Nephron (organoid): ENCODE measurements at regions not wholly inside any gene's neighbourhood (a gene's known extent, or its start where the extent isn't known, plus 50 kb on each side); places are given as distances from the start of the nearest gene placed in this dataset.

Experiments used
- H3K27ac Mint-ChIP-seq, 3 experiments: 2 replicates each; pipeline ENCODE4 v1.8.0; 2020; ENCODE audit warnings: mixed read lengths in 3 of 3, mild to moderate bottlenecking in 2 of 3, moderate library complexity in 1 of 3
- H3K27me3 Mint-ChIP-seq: 2 replicates; pipeline ENCODE4 v1.8.0; 2021; ENCODE audit warnings: low read depth, mild to moderate bottlenecking, moderate library complexity, mixed read lengths
- H3K36me3 Mint-ChIP-seq: 2 replicates; pipeline ENCODE4 v1.8.0; 2020; ENCODE audit warnings: low read depth, mixed read lengths
- H3K4me1 Mint-ChIP-seq: 2 replicates; pipeline ENCODE4 v1.8.0; 2020; ENCODE audit warnings: mixed read lengths
- H3K4me3 Mint-ChIP-seq, 3 experiments: 2 replicates each; pipeline ENCODE4 v1.8.0; 2020; ENCODE audit warnings: mild to moderate bottlenecking in 3 of 3, mixed read lengths in 3 of 3, moderate library complexity in 2 of 3
- H3K9me3 Mint-ChIP-seq: 2 replicates; pipeline ENCODE4 v1.8.0; 2020; ENCODE audit warnings: mixed read lengths
- TF ChIP-seq, protein P1 (sequence below), 3 experiments: fragments of 200-600 bp; sonication (generic); IDR thresholded peaks; one replicate each; pipeline ENCODE4 v1.5.0; 2021; ENCODE audit warnings: antibody characterized with exemption in 3 of 3; ENCODE audit not compliant: unreplicated experiment in 3 of 3

DNA sequence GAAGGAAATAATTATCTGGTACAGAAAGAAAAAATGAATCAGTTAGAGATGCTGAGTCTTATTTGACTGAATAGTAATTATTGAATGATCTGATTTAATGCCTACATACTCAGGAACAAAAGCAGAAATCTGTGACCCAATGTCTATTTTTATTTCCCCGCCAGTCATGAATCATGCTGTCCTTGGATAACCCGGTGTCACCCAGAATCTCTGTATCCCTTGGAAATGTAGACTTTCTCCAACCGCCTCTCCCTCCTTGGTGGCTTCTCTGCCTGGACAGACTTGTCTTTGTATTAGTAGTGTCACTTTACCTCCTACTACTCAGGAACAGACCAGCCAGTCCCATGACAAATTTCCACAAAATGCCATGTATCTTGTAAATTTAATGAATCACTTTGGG is 173.3 kb upstream of the PDGFD start:
- Mint-ChIP-seq H3K36me3 (no peaks in the 10 kb centered on the region), H3K27ac (no peak overlapping the region), H3K27me3 (peaks cover 9% of the 10 kb centered on the region), H3K4me1 (no peaks in the 10 kb centered on the region), H3K4me3 (no peak overlapping the region), H3K9me3 (no peaks in the 10 kb centered on the region)
- TF ChIP-seq, protein P1, sequence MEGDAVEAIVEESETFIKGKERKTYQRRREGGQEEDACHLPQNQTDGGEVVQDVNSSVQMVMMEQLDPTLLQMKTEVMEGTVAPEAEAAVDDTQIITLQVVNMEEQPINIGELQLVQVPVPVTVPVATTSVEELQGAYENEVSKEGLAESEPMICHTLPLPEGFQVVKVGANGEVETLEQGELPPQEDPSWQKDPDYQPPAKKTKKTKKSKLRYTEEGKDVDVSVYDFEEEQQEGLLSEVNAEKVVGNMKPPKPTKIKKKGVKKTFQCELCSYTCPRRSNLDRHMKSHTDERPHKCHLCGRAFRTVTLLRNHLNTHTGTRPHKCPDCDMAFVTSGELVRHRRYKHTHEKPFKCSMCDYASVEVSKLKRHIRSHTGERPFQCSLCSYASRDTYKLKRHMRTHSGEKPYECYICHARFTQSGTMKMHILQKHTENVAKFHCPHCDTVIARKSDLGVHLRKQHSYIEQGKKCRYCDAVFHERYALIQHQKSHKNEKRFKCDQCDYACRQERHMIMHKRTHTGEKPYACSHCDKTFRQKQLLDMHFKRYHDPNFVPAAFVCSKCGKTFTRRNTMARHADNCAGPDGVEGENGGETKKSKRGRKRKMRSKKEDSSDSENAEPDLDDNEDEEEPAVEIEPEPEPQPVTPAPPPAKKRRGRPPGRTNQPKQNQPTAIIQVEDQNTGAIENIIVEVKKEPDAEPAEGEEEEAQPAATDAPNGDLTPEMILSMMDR (IDR thresholded peaks at IDR 0.05; ENCODE audit: unreplicated experiment in 3 of 3), result no peak

DNA sequence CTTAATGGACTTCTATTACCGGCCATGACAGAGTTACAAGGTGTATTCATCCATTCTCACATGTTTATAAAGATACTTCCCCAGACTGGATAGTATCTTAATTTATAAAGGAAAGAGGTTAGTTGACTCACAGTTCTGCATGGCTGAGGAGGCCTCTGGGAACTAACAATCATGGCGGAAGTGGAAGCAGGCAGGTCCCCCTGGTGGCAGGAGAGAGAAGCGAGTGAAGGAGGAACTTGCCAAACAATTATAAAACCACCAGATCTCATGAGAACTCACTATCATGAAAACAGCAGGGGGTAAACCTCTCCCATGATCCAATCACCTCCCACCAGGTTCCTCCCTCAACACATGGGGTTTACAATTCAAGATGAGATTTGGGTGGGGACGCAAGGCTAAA is 170.0 kb upstream of the PDGFD start:
- no peak overlapping the region for H3K27ac Mint-ChIP-seq

DNA sequence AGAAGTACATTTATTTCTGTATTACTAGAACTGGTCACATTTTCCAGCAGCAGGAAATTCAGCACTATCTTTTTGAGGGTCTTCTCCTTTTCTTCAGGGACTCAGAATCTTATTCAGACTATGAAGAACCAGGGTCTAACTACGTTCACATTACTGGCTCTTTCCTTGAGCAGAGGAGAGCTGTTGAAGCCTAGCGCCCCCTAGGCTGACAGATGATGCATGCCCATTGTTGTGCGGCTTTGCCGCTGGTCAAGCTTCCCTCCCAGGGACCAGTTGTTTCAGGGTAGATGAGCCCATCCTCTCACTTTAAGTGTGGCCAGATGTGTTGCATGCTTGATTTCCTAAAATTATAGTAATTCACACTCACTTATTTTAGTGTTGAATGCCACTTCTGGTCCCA is 168.2 kb upstream of the PDGFD start:
- H3K27me3 Mint-ChIP-seq, result peaks cover 5% of the 10 kb centered on the region
- H3K9me3 Mint-ChIP-seq, result no peaks in the 10 kb centered on the region
- H3K4me3 Mint-ChIP-seq, result no peak overlapping the region
- no peaks in the 10 kb centered on the region for H3K36me3 Mint-ChIP-seq
- H3K27ac Mint-ChIP-seq, result no peak overlapping the region
- TF ChIP-seq, protein P1 (IDR thresholded peaks at IDR 0.05; ENCODE audit: unreplicated experiment in 3 of 3), result no peak
- peaks cover 7% of the 10 kb centered on the region for H3K4me1 Mint-ChIP-seq

More for the DNA sequence above, 170.0 kb upstream of the PDGFD start:
- TF ChIP-seq, protein P1 (IDR thresholded peaks at IDR 0.05; ENCODE audit: unreplicated experiment in 3 of 3), result peak in 1 of 3 experiments; percentile 21
- Mint-ChIP-seq H3K4me3 (no peak overlapping the region), H3K9me3 (no peaks in the 10 kb centered on the region), H3K36me3 (no peaks in the 10 kb centered on the region), H3K27me3 (peaks cover 5% of the 10 kb centered on the region), H3K4me1 (peaks cover 6% of the 10 kb centered on the region)

DNA sequence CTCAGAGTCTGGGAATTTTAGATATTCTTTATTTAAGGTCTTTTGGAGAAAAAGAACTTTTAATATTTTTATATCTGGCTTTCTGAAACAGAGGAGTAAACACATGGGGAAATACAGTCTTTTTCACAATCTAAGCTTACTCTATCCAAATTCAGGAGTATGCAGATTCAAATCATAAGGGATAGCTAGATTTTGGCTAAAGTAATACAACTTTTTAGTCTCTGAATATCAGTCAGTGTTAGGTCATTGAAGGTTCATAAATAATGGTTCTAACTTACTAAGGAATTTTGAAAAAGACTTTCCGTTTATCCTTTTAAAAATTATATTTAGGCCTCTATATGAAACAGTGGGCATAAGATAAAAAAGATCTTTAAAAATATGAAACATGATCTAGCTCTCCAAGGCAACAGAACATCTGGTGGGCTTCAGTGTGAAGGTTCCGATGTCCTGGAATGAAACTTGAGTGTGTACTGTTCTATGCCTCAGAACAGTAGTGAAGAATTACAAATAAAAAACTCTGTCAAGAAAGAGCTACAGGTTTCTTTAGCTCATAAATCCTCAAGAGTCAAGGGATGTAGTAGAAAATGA is 165.2 kb upstream of the PDGFD start:
- TF ChIP-seq, protein P1 (IDR thresholded peaks at IDR 0.05; ENCODE audit: unreplicated experiment in 3 of 3), result no peak
- H3K27me3 Mint-ChIP-seq, result peaks cover 5% of the 10 kb centered on the region
- no peak overlapping the region for H3K4me3 Mint-ChIP-seq
- H3K9me3 Mint-ChIP-seq, result no peaks in the 10 kb centered on the region
- peaks cover 7% of the 10 kb centered on the region for H3K4me1 Mint-ChIP-seq
- no peaks in the 10 kb centered on the region for H3K36me3 Mint-ChIP-seq
- peak overlapping the region in 2 of 3 experiments; percentile 3 to 32 for H3K27ac Mint-ChIP-seq

DNA sequence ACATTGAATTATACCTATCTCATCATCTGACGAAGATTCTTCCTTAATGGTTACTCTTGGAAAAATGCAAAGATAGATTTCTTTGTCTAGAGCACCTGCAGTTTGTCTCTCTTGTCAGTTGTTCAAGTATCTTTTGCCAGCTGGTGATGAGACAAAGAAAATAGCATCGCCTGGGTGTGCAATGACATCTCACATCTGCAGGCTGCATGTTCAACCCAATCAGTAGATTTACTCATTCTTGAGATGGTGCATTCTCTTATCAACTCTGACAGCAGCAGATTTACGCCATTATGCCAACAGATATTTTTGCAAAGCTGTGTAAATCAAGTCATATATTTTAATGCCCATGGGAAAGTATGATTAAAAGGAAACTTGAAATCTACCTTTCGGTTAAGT is 164.6 kb upstream of the PDGFD start:
- H3K27ac Mint-ChIP-seq, result no peak overlapping the region
- peaks cover 2% of the 10 kb centered on the region for H3K9me3 Mint-ChIP-seq

More for the DNA sequence above, 164.6 kb upstream of the PDGFD start:
- TF ChIP-seq, protein P1 (IDR thresholded peaks at IDR 0.05; ENCODE audit: unreplicated experiment in 3 of 3), result no peak
- Mint-ChIP-seq H3K36me3 (no peaks in the 10 kb centered on the region), H3K27me3 (peaks cover 5% of the 10 kb centered on the region), H3K4me1 (peaks cover 7% of the 10 kb centered on the region), H3K4me3 (no peak overlapping the region)
